Glutamatergic neuron (in vitro differentiated cells): ENCODE measurements at regions not wholly inside any gene's neighbourhood (a gene's known extent, or its start where the extent isn't known, plus 50 kb on each side); places are given as distances from the start of the nearest gene placed in this dataset.
"Not testable (repeated sequence)": the region's sequence is repeated elsewhere in the genome, so short reads cannot be mapped to it uniquely, and the experiment has no call there.

Experiments used
- DNase-seq: peaks from one replicate; pipeline ENCODE4 v3.0.0; 2022
- H3K27ac Mint-ChIP-seq: one replicate; pipeline ENCODE4 v1.8.0; 2020; ENCODE audit warnings: mild to moderate bottlenecking, mixed read lengths, inconsistent platforms; ENCODE audit not compliant: unreplicated experiment
- H3K27me3 Mint-ChIP-seq: one replicate; pipeline ENCODE4 v1.8.0; 2020; ENCODE audit warnings: mild to moderate bottlenecking, moderate library complexity, mixed read lengths, inconsistent platforms; ENCODE audit not compliant: unreplicated experiment
- H3K36me3 Mint-ChIP-seq: one replicate; pipeline ENCODE4 v1.8.0; 2020; ENCODE audit warnings: mild to moderate bottlenecking, mixed read lengths, inconsistent platforms; ENCODE audit not compliant: unreplicated experiment
- H3K4me1 Mint-ChIP-seq: one replicate; pipeline ENCODE4 v1.8.0; 2020; ENCODE audit warnings: mild to moderate bottlenecking, low read depth, mixed read lengths, inconsistent platforms; ENCODE audit not compliant: unreplicated experiment
- H3K4me3 Mint-ChIP-seq: one replicate; pipeline ENCODE4 v1.8.0; 2020; ENCODE audit warnings: mild to moderate bottlenecking, mixed read lengths, inconsistent platforms; ENCODE audit not compliant: unreplicated experiment
- H3K9me3 Mint-ChIP-seq: one replicate; pipeline ENCODE4 v1.8.0; 2020; ENCODE audit warnings: mild to moderate bottlenecking, moderate library complexity, mixed read lengths, inconsistent platforms; ENCODE audit not compliant: unreplicated experiment
- CTCF ChIP-seq: fragments of 200-600 bp; sonication (generic); IDR thresholded peaks from one replicate; pipeline ENCODE4 v1.5.0; 2021; ENCODE audit not compliant: partially characterized antibody, unreplicated experiment

- Mint-ChIP-seq H3K36me3 (peaks cover 11% of the 10 kb centered on the region), H3K4me3 (no peak overlapping the region), H3K4me1 (no peaks in the 10 kb centered on the region), H3K27ac (no peak overlapping the region), H3K27me3 (no peaks in the 10 kb centered on the region), H3K9me3 (peaks cover 9% of the 10 kb centered on the region)
- TF ChIP-seq CTCF: no peak
- no peak for DNase-seq
Observed at GRCh38 chr10:130973127-130973839, 338.2 kb downstream of the TCERG1L start.

GRCh38 chr10:130974166-130974565 is 337.4 kb downstream of the TCERG1L start:
- peaks cover 9% of the 10 kb centered on the region for H3K9me3 Mint-ChIP-seq
- TF ChIP-seq CTCF: no peak
- no peak for DNase-seq
- H3K27ac Mint-ChIP-seq: no peak overlapping the region
- no peaks in the 10 kb centered on the region for H3K27me3 Mint-ChIP-seq
- H3K36me3 Mint-ChIP-seq: peaks cover 11% of the 10 kb centered on the region
- H3K4me3 Mint-ChIP-seq: no peak overlapping the region
- no peaks in the 10 kb centered on the region for H3K4me1 Mint-ChIP-seq

- DNase-seq, H3K27ac Mint-ChIP-seq, H3K9me3 Mint-ChIP-seq, H3K27me3 Mint-ChIP-seq, H3K4me3 Mint-ChIP-seq, H3K4me1 Mint-ChIP-seq: not testable (repeated sequence)
- H3K36me3 Mint-ChIP-seq: peaks cover 11% of the 10 kb centered on the region
Observed at GRCh38 chr10:130975351-130975750, 336.2 kb downstream of the TCERG1L start.

- DNase-seq: no peak
- H3K4me1 Mint-ChIP-seq: no peaks in the 10 kb centered on the region
- no peak for TF ChIP-seq CTCF
- peaks cover 5% of the 10 kb centered on the region for H3K36me3 Mint-ChIP-seq
- no peak overlapping the region for H3K4me3 Mint-ChIP-seq
- peaks cover 4% of the 10 kb centered on the region for H3K9me3 Mint-ChIP-seq
- H3K27ac Mint-ChIP-seq: no peak overlapping the region
- peaks cover 3% of the 10 kb centered on the region for H3K27me3 Mint-ChIP-seq
Observed at GRCh38 chr10:130982802-130983201, 328.7 kb downstream of the TCERG1L start.

- Mint-ChIP-seq H3K9me3 (peaks cover 4% of the 10 kb centered on the region), H3K4me1 (no peaks in the 10 kb centered on the region), H3K27me3 (peaks cover 3% of the 10 kb centered on the region), H3K4me3 (no peak overlapping the region), H3K36me3 (peaks cover 5% of the 10 kb centered on the region), H3K27ac (no peak overlapping the region)
- no peak for TF ChIP-seq CTCF
- no peak for DNase-seq
Observed at GRCh38 chr10:130983749-130984148, 327.8 kb downstream of the TCERG1L start.
